Left ventricle myocardium inferior (tissue), 1 donor: ENCODE measurements at regions not wholly inside any gene's neighbourhood (a gene's known extent, or its start where the extent isn't known, plus 50 kb on each side); places are given as distances from the start of the nearest gene placed in this dataset.

Experiments used
- DNase-seq: peaks from one replicate; pipeline ENCODE4 v3.0.0-alpha.2; 2020
- H3K27ac ChIP-seq: fragments of 200-600 bp; replicated peaks from 2 replicates; pipeline ENCODE4 v1.8.0; 2021
- H3K27me3 ChIP-seq: fragments of 200-600 bp; 2 replicates; pipeline ENCODE4 v1.8.0; 2021; ENCODE audit warnings: low read depth
- H3K36me3 ChIP-seq: fragments of 200-600 bp; 2 replicates; pipeline ENCODE4 v1.8.0; 2021
- H3K4me1 ChIP-seq: fragments of 200-600 bp; 2 replicates; pipeline ENCODE4 v1.8.0; 2021
- H3K4me3 ChIP-seq: fragments of 200-600 bp; 2 replicates; pipeline ENCODE4 v1.8.0; 2021; ENCODE audit warnings: mild to moderate bottlenecking, moderate library complexity
- H3K9me3 ChIP-seq: fragments of 200-600 bp; replicated peaks from 2 replicates; pipeline ENCODE4 v1.8.0; 2021
- CTCF ChIP-seq: fragments of 200-600 bp; IDR thresholded peaks from 2 replicates; pipeline ENCODE4 v1.8.0; 2021; ENCODE audit warnings: antibody characterized with exemption, mild to moderate bottlenecking, borderline replicate concordance
- intact Hi-C: fragments of 100-400 bp; cut with micrococcal nuclease; formaldehyde crosslinking; loops from one replicate; pipeline ENCODE4 v1.11.0; 2022
- donor health status: DM: no; HTN: yes; CAD: no; lungs with severe emphysema.

- H3K4me1 ChIP-seq = no peaks in the 10 kb centered on the region
- no peaks in the 10 kb centered on the region for H3K36me3 ChIP-seq
- no peak for DNase-seq
- H3K9me3 ChIP-seq = peaks cover 1% of the 10 kb centered on the region
- H3K27ac ChIP-seq = no peak overlapping the region
- H3K27me3 ChIP-seq = peaks cover 28% of the 10 kb centered on the region
- H3K4me3 ChIP-seq = no peak overlapping the region
- intact Hi-C loops = no loop called here
- TF ChIP-seq CTCF = no peak
These were observed 102.6 kb upstream of the CTBP2 start for GRCh38 chr10:125262920-125263319.

- Histone ChIP-seq H3K9me3 (no peaks in the 10 kb centered on the region), H3K4me1 (no peaks in the 10 kb centered on the region), H3K27ac (no peak overlapping the region), H3K4me3 (no peak overlapping the region), H3K27me3 (peaks cover 28% of the 10 kb centered on the region), H3K36me3 (no peaks in the 10 kb centered on the region)
- TF ChIP-seq CTCF = no peak
- DNase-seq = no peak
- intact Hi-C loops = no loop called here
These were observed 102.0 kb upstream of the CTBP2 start for GRCh38 chr10:125262409-125262808.

GRCh38 chr10:125261491-125262186, 101.3 kb upstream of the CTBP2 start:
- Histone ChIP-seq H3K9me3 (no peaks in the 10 kb centered on the region), H3K36me3 (no peaks in the 10 kb centered on the region)
- TF ChIP-seq CTCF = no peak

GRCh38 chr10:125260260-125260659, 99.9 kb upstream of the CTBP2 start:
- H3K9me3 ChIP-seq = no peaks in the 10 kb centered on the region
- no peak for TF ChIP-seq CTCF
- peaks cover 30% of the 10 kb centered on the region for H3K27me3 ChIP-seq
- no peaks in the 10 kb centered on the region for H3K4me1 ChIP-seq
- DNase-seq = no peak
- H3K27ac ChIP-seq = no peak overlapping the region
- H3K4me3 ChIP-seq = no peak overlapping the region
- intact Hi-C loops = no loop called here
- no peaks in the 10 kb centered on the region for H3K36me3 ChIP-seq

More at GRCh38 chr10:125261491-125262186, 101.3 kb upstream of the CTBP2 start:
- H3K4me1 ChIP-seq = no peaks in the 10 kb centered on the region
- H3K27me3 ChIP-seq = peaks cover 28% of the 10 kb centered on the region
- H3K4me3 ChIP-seq = no peak overlapping the region
- DNase-seq = no peak
- no peak overlapping the region for H3K27ac ChIP-seq
- intact Hi-C loops = no loop called here

- intact Hi-C loops = no loop called here
- no peak for TF ChIP-seq CTCF
- Histone ChIP-seq H3K4me1 (no peaks in the 10 kb centered on the region), H3K27me3 (peaks cover 36% of the 10 kb centered on the region), H3K9me3 (no peaks in the 10 kb centered on the region), H3K4me3 (no peak overlapping the region), H3K27ac (no peak overlapping the region), H3K36me3 (no peaks in the 10 kb centered on the region)
- DNase-seq = no peak
These were observed 99.3 kb upstream of the CTBP2 start for GRCh38 chr10:125259651-125260050.
